HUDEP-2 (cell line): ENCODE measurements at regions not wholly inside any gene's neighbourhood (a gene's known extent, or its start where the extent isn't known, plus 50 kb on each side); places are given as distances from the start of the nearest gene placed in this dataset.
A peak's percentile ranks its signal among the peaks of the same experiment; 100 is the strongest.

Experiments used
- DNase-seq, 76 experiments: peaks; one replicate each; lab custom pipeline; 2025; ENCODE audit not compliant: unreplicated experiment in 76 of 76; lab: John Stamatoyannopoulos, UW

DNA sequence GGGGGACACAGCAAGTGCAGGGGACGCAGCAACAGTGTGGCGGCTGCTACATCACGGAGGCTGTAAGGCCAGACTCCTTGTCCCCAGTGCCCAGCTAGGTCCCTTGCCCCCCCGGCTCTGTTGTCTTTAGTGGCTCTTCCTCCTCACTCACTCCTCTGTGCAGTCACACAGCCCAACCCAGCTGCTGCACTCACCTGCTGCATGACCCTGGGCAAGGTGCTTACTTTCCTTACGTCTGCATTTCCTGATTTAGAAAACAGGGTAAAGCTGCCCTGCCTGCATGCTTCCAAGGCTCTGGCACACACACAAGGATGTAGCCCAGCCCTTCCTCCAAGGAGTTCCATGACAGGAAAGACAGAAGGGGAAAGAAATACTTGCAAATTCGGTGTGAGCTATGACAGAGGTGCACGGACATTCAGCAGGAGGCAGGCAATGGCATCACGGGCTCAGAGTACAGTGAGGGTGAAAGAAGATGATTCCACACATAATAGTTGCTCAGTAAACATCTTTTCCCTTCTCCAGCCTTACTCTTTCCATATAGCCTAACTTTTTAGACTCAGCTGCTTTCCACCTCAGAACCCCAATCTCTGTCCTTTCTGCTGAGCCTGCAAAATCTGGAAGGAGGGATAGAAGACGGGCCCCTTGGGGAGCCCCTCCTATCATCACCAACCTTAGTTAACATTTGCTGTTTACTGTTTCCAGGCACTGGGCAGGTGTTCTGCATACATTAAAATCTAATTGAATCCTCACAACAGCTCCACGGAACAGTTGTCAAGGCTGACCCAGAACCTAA, 150.9 kb downstream of the MRM1 start:
- DNase-seq, result no peak

DNA sequence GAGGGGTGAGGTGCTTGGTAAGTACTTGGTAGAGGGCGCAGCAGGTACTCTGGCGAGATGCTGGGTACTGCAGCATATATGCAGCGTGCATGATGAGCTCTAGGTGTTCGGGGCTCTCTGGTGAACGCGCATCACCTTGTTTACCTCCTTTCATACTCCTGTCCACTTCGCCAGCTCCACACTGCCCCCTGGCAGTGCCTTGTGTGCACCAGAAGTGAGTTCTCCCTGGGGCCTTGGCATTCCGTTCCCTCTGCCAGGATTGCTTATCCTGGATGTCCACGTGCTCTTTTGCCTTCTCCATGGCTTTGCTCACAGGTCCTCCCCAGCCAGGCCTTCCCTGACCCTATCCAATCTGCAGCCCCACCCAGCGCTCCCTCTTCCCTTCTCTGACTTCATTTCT, 154.2 kb downstream of the MRM1 start:
- DNase-seq, result peak in 56 of 76 experiments; percentile 4 to 69 (median 39)

DNA sequence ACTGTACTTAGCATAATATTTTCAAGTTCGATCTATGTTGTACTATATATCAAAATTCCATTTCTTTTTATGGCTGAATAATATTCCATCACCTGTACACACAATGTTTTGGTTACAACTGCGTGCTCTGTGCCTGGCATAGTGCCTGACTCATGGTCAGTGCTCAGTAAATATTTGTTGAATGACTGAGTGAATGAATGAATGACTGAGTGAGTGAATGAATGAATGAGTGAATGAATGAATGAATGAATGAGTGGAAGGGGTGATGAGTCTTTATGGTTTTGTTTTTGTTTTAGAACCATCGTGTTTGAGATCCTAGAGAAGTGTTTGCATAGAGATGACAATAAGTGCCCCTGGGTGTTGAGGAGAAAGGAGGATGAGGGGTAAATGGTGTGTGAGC, 155.3 kb downstream of the MRM1 start:
- no peak for DNase-seq

DNA sequence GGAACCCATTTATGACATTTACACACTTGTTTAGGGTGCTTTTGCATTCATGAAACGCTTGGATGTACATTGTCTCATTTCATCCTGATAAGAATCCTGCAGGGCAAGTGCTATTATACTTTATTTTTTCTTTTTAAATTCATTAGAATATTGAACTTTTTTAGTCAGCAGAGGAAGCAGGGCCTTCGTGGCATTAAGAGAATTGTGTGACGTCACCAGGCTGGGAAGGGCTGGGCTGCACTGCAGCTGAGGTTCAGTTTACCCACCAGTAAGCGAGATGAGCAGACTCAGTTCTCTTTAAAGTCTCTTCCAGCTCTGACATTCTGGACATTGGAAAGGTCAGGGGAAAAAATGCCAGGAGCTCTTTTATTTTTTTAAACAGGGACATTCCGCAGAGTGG, 159.0 kb downstream of the MRM1 start:
- DNase-seq, result no peak

DNA sequence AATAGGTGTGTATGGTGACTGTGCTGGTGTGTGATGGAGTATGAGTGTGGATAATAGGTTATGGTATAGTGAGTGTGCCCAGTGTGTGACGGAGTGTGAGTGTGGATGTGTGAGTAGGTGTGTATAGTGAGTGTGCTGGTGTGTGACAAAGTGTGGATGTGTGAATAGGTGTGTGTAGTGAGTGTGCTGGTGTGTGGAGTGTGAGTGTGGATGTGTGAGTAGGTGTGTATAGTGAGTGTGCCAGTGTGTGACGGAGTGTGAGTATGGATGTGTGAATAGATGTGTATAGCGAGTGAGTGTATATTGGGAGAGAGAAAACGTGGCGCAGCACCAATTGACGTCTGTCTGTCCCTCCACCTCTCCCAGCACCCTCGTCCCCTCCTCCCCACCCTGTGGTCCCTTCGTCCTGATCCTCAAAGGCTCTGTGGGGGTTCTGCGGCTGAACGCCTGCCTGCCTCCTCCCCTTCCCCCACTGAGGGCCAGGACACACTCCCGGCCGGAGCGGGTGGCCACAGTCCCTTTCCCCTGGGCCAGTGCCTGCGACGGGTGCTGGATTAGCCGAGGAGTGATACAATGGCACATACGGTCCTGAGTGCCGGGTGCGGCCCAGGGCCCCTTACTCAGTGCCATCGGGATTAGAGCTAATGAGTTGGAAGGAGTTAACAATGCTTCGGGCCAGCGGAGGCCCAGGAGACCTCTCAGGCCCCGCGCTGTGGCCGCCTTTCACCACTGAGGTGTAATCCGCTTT, 160.0 kb downstream of the MRM1 start:
- no peak for DNase-seq

DNA sequence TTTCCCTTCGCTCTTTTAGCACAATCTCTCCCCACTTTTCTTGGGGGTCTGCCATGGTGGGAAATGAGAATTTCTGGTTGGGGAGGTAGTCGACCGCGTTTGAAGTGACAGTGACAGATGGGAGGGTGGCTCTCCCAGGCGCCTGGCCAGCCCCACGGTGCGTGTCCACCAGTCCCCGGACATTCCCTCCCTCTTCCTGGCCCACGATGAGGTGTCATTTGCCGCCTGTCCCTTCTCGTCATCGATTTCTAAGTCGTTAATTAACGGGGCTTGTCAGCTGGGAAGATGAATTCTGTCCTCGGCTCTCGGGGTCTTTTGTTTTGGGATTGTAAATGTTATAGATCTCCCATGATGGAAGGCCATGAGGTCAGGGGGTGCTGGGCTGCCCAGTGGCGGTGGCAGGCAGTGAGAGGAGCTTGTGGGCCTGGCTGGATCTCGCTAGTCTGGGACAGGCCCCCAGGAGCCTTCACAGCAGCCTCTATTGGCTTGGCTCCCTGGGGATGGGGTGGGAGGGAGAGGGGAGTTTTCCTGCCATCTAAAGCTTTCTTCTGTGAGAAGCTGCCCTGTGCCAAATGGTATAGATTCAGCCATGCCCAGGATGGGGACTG, 164.2 kb downstream of the MRM1 start:
- no peak for DNase-seq

DNA sequence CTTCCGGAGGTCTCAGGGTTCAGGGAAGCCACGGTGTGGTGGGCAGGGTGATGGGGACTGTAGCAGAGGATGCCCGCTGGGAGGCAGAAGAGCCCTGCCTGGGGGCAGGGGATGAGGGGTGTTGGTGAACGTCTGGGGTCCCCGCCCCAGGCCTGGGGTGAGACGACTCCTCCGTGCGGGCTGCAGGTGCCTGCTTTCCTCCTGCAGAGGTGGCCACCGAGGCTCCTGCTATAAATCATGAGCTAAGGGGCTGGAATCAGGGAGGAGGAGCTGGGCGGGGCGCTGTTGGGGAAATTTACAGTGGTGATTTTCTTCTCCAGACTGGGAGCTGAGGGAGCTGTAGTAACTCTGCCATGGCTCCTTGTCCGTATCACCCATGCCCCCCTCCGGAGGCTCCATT, 167.0 kb downstream of the MRM1 start:
- DNase-seq, result no peak

DNA sequence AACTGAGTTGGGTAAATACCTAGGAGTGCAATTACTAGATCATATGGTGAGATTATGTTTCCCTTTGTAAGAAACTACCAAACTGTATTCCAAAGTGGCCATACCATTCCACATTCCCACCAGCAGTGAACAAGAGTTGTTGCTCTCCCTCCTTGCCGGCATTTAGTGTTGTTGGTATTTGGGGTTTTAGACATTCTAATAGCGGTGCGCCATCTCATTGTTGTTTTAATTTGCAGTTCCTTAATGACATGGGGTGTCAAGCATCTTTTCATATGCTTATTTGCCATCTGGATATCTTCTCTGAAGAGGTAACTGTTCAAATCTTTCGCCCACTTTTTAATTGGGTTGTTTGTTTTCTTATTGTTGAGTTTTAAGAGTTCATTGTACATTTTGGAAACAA, 164.2 kb upstream of the LHX1 start:
- no peak for DNase-seq

DNA sequence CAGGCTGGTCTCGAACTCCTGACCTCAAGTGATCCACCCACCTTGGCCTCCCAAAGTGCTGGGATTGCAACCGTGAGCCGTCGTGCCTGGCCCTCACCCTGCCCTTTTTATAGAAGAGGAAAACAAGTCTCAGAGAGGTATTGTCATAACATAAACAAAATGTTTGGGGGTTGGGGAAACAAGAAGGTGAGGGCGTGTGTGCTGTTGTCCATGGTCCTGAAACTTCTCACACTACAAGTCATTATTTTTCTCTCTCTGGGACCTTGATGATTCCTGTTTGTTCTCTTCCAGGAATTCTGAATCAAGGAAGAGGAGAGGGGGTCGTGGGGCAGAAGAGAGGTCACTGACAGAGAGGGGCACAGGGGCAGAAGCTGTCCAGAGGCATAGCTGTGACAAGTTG, 160.2 kb upstream of the LHX1 start:
- peak in 3 of 76 experiments; percentile 3 to 7 (median 6) for DNase-seq

DNA sequence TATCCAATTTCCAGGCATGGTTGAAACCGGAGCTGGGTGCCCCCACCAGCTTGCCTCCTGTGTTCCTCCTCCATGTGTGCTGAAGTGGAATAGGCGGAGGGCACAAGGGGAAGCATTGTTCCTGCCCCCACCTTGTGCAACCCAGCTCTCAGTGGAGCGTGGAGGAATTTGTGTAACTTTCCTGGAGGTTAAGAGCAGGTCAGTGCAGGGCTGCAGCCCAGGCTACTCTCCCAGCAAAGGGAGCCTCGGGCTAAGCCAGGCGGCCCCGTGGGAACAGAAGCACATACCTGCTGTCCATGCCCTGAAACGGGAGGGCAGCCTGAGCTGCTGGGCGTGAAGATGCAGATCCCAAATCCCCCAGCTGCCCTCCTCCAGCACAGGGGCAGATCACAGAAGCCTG, 158.8 kb upstream of the LHX1 start:
- DNase-seq, result no peak

DNA sequence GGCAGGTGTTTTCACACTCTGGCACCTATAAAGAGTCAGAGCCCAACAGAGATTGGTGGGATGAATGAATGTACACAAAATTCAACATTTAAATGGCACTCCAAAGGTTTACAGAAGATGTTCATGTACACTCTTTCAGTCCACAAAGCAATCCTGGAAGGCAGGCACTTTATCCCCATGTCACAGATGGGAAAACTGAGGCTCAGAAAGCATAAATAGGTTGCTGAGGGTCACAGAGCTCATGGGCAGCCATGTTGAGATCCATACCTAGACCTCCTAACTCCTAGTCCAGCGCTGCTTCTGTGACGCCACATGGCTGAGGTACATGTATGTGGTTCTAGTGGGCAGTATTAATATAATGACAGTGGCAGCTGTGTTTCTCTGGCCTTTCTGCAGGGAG, 157.7 kb upstream of the LHX1 start:
- no peak for DNase-seq

DNA sequence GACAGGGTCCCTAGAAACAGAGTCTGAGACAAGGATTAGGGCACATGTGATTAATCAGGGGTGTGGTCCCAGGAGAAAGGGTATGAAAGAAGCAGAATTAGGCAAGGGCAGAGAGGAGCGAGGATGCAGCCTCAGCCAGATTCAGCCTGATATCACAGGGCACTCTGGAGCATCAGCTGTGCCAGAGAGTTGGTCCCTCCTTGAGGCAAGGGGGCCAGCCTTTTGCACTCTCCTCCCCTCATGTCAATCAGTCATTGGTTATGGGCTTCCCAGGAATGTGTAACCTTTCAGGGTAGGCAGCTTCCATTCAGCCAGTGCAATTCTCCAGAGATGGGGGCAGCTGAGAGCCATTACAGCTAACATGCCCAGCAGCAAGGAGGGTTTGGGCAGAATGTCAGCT, 152.6 kb upstream of the LHX1 start:
- no peak for DNase-seq

DNA sequence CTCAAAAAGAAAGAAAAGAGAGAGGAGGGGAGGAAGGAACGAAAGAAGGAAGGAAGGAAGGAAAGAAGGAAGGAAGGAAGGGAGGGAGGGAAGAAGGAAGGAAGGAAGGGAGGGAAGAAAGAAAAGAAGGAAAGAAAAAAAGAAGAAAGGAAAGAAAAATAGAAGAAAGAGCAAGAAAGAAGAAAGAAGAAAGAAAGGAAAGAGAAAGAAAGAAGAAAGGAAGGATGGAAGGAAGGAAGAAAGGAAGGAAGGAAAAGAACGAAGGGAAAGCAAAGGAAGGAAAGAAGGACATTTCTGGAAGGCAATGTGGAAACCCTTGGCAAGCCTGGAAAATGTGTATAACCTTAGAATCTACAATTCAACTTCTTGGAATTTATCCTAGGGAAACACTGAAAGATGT, 150.4 kb upstream of the LHX1 start:
- DNase-seq, result no peak

DNA sequence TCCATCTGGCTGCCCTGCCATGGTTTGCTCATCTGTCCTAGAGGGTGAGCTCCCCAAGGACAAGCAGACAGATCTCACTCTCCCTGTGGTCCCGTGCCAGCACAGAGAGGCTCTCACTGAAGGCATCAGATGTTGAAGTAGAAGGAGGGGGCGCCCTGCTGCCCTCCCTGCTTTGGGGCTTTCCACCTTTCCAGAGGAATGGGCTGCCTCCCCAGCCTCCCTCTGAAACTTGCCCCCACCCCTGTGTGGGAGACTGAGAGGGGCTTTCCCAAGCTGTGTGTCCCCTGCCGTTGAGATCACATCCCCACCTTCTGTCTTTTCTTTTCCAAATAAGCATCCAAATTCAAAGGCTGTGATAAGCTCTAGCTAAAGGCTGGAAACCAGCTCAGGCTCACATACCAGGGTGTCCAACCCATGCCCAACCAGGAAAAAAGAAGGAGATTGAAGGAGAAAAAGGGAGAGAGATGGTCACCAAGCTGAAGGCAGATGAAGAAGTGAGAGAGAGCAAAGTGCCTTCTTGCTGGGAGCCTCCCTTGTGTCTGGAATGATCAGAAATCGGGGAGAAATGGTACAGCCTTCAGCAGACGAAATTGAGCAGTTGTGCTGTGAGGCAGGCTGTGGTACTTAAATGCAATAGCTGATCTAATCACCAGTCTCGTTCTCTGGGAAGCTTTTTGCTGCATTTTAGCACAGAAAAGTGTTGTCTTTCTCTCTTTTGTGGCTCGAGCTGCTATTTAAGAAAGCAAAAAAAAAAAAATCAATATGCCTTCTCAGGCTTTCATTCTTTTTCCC, 145.9 kb upstream of the LHX1 start:
- DNase-seq, result no peak

DNA sequence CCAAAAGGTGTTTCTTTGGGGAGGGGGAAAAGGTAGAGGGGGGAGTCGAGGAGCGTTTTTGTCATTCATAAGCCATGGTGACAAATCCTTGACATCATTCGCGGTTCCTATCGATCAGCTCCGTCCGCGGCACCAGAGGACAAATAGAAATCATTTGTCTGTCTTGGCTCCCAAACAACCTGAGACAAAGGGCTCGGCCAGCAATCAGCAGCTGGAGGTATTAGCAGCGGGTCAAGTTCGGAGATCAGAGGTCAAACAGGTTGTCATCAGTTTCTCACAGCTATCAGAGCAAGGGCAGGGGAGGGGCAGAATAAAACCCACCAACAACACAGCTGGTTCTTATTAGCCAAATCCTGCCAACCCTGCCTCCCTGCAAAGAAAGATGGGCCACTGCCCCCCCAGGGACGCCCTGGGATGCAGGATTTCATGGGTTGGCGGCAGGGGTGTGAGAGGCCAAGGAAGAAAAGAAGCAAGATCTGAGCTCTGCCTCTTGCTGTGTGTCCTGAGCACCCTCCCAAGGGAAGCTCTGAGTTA, 145.3 kb upstream of the LHX1 start:
- DNase-seq, result no peak

DNA sequence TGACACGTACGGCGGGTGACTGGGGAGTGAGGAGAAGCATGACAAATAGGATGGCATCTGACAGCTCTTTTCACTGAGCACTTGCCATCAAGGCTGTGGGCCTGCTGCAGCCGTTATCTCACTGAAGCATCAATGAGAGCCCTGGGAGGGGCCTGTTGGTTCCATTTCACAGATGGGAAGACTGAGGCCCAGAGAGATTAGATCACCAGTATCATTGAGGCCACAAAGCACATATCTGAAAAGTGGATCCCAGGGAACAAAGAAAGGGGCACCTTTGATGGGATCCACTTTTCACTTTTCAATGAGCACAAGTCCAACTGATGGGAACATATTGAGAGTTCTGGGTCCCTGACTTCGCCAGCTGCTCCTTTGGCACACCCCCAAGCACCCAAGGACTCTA, 144.4 kb upstream of the LHX1 start:
- DNase-seq, result no peak

DNA sequence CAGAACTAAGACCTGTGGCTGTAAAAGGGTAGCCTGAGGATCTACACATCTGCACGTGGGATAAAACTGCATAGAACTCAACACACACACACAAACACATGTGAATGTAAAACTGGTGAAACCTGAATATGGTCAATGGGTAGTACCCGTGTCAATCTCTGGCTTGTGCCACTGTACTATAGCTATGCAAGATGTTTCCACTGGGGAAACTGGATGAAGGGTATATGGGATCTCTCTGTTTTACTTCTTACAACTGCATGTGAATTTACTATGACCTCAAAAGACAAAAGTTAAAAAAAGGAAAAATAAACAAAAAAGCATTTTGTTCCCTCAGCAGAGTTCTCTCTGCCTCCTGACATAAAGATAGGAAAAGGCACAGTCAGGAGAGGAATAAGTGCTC, 143.3 kb upstream of the LHX1 start:
- no peak for DNase-seq

DNA sequence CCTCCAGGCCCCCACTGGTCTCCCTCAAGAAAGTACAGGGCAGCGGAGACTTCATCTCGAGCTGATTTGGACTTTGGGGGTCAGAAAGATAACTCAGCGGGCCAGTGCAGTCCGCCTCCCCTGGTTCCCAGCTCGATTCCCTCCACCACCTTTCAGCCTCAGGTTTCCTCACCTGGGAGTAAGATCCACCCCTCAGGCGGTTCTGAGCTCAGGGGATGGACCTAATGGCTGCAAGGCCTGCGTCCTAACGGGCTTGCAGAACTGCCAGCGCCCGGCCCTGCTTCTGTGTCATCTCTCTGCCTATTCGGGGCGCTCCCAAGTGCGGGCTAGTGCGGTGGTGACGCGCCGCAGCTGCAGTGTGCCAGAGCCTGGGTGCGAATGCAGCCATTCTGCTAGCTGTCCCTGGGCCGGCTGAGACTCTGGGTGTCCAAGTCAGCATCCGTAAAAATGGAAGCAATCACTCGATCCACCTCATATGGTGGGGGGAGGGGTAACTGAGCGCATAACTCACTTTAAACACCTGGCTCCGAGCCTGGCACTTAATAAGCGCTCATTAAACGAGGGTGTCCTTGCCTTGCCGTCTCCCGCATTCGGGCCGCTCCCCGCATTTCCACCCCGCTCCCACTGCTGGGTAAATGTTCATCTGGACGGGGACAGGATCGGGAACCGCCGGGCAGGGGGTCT, 129.6 kb upstream of the LHX1 start:
- no peak for DNase-seq

DNA sequence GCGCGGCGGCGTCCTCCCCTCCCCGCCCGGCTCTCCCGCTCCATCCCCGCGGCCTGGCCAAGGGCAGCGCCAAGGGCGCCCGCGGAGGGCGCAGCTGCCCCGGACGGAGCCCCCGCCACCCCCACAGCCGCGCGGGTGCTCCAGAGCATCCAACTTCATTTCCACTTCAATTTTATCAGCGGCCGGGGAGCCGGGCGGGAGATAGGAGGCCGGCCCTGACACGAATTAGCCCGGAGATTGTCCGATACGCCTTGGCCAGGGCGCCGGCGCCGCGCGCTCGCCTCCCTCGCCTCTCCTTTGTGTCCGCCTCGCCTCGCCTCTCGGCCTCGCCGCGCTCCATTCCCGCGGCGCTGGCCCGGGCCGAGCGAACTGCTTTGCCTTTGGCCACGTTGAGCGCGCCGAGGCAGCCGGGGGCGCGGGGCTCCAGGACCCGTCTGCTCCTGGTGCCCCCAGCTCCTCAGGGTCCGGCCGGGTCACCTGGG, 129.1 kb upstream of the LHX1 start:
- peak in 1 of 76 experiments; percentile 19 for DNase-seq

DNA sequence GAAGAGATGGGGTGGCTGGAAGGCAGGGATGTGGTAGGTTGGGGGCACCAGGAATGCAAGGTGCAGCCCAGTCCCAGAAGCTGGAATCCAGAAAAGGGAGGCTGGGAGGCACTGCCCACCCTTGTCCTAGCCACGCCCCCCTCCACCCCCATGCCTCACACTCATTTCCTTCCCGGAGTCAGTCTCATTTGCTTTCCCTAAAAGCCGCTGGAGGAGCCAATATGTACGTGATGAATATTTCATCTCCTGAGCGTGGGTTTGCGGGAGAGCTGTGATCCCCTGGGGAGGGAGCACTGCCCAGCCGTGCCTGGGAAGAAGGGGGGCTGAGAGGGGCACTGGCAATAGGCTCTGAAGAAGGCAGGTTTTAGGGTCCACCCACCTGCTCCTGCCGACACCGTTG, 124.5 kb upstream of the LHX1 start:
- no peak for DNase-seq
